HCT116 (cell line): ENCODE measurements at regions not wholly inside any gene's neighbourhood (a gene's known extent, or its start where the extent isn't known, plus 50 kb on each side); places are given as distances from the start of the nearest gene placed in this dataset.

Source experiments
- ATAC-seq: fragments of 200-7000 bp; cut with Tn5 transposase; 2 replicates; pipeline ENCODE4 v1.9.1; 2020; ENCODE audit warnings: mild to moderate bottlenecking, moderate library complexity
- BruUV-seq: library from RNA; stranded (reverse); fragments of 400-500 nt; replicated peaks from 2 replicates; lab custom pipeline; 2021; lab: Mats Ljungman, UMichigan
- CTCF ChIA-PET: fragments of 300-600 bp; sonication (Branson Sonifier 250); formaldehyde crosslinking; loops from one replicate; lab custom pipeline; 2021; ENCODE audit warnings: antibody characterized with exemption; lab: Charles Lee
- POLR2A ChIA-PET: fragments of 300-600, 350-600 bp; sonication (Branson Sonifier 250); formaldehyde crosslinking; loops from one replicate; lab custom pipeline; 2021; ENCODE audit warnings: antibody characterized with exemption; lab: Charles Lee
- RAD21 ChIA-PET, 2 experiments: fragments of 300-600 bp; sonication (Branson Sonifier 250); formaldehyde crosslinking; loops; one replicate each; lab custom pipeline; 2023; ENCODE audit warnings: low total read pairs in 2 of 2; ENCODE audit not compliant: uncharacterized antibody in 2 of 2, unreplicated experiment in 2 of 2, low non-redundant PET in 1 of 2; lab: Charles Lee
- DNase-seq: peaks from one replicate; pipeline ENCODE4 v3.0.0-alpha.2; 2010; ENCODE audit warnings: low read depth, low spot score
- H2AFZ ChIP-seq: fragments of 200-600 bp; shearing (Covaris generic), sonication (generic); 2 replicates; pipeline ENCODE4 v1.6.1; 2017; ENCODE audit warnings: low read depth, mixed run types, mixed read lengths, antibody characterized with exemption, low read length; ENCODE audit not compliant: poor library complexity, severe bottlenecking
- H3K27ac ChIP-seq: 2 replicates; pipeline ENCODE4 v1.5.1; 2012; ENCODE audit warnings: low read depth, low read length
- H3K27me3 ChIP-seq: fragments of 200-600 bp; sonication (generic); 2 replicates; pipeline ENCODE4 v1.6.1; 2016; ENCODE audit warnings: mixed run types, low read length, mixed read lengths; ENCODE audit not compliant: insufficient read depth
- H3K36me3 ChIP-seq, 2 experiments: fragments of 200-500 bp in 1 of 2; fragments of 200-600 bp in 1 of 2; sonication (Bioruptor generic) in 1 of 2; sonication (generic) in 1 of 2; 2 replicates each; pipeline versions ENCODE4 v1.5.1 to v1.6.1; 2014 to 2016; ENCODE audit warnings: low read length in 2 of 2, inconsistent platforms in 1 of 2, mixed read lengths in 1 of 2, mixed run types in 1 of 2; ENCODE audit not compliant: insufficient read depth in 2 of 2, control insufficient read depth in 1 of 2
- H3K4me1 ChIP-seq, 2 experiments: fragments of 200-600 bp in 1 of 2; sonication (generic) in 1 of 2; 2 replicates each; pipeline versions ENCODE4 v1.5.1 to v1.6.1; 2012 to 2017; ENCODE audit warnings: low read length in 2 of 2, inconsistent platforms in 1 of 2, mild to moderate bottlenecking in 1 of 2, mixed read lengths in 1 of 2, mixed run types in 1 of 2, moderate library complexity in 1 of 2; ENCODE audit not compliant: insufficient read depth in 2 of 2, control insufficient read depth in 1 of 2
- H3K4me2 ChIP-seq: fragments of 200-600 bp; sonication (generic); 2 replicates; pipeline ENCODE4 v1.6.1; 2017; ENCODE audit warnings: mixed run types, low read length, mixed read lengths
- H3K4me3 ChIP-seq, 2 experiments: fragments of 200-600 bp in 1 of 2; sonication (generic) in 1 of 2; replicated peaks in 1 of 2; 2 replicates each; pipeline ENCODE4 v1.5.1; 2011 to 2016; ENCODE audit warnings: low read length in 2 of 2, control low read depth in 1 of 2, low read depth in 1 of 2, mild to moderate bottlenecking in 1 of 2, mixed read lengths in 1 of 2, mixed run types in 1 of 2
- H3K79me2 ChIP-seq: fragments of 200-600 bp; sonication (generic); 2 replicates; pipeline ENCODE4 v1.6.1; 2017; ENCODE audit warnings: mild to moderate bottlenecking, mixed run types, low read length, moderate library complexity, mixed read lengths; ENCODE audit not compliant: insufficient read depth
- H3K9ac ChIP-seq: fragments of 200-600 bp; sonication (generic); 2 replicates; pipeline ENCODE4 v1.6.1; 2016; ENCODE audit warnings: low read length, mixed read lengths
- H3K9me2 ChIP-seq: fragments of 200-600 bp; sonication (generic), shearing (Covaris generic); 2 replicates; pipeline ENCODE4 v1.6.1; 2017; ENCODE audit warnings: mixed run types, mild to moderate bottlenecking, moderate library complexity; ENCODE audit not compliant: insufficient read depth
- H3K9me3 ChIP-seq, 2 experiments: fragments of 200-500 bp in 1 of 2; fragments of 200-600 bp in 1 of 2; sonication (Bioruptor generic) in 1 of 2; sonication (generic) in 1 of 2; 2 replicates each; pipeline ENCODE4 v1.6.1; 2014 to 2017; ENCODE audit warnings: low read length in 2 of 2, mixed read lengths in 2 of 2, inconsistent platforms in 1 of 2, low read depth in 1 of 2, mild to moderate bottlenecking in 1 of 2, mixed run types in 1 of 2, moderate library complexity in 1 of 2; ENCODE audit not compliant: control insufficient read depth in 1 of 2, insufficient read depth in 1 of 2
- H4K20me1 ChIP-seq: fragments of 200-600 bp; sonication (generic), shearing (Covaris generic); 2 replicates; pipeline ENCODE4 v1.6.1; 2017; ENCODE audit warnings: mixed run types, mild to moderate bottlenecking, moderate library complexity; ENCODE audit not compliant: insufficient read depth
- ATF3 ChIP-seq: IDR thresholded peaks from 2 replicates; pipeline ENCODE4 v1.6.1; 2012
- CEBPB ChIP-seq: IDR thresholded peaks from 2 replicates; pipeline ENCODE4 v1.6.1; 2012; ENCODE audit warnings: low read depth
- CTCF ChIP-seq, 3 experiments: fragments of 200-600 bp in 1 of 3; sonication (generic) in 1 of 3; IDR thresholded peaks in 2 of 3; conservative IDR thresholded peaks in 1 of 3; 2 replicates each; pipeline ENCODE4 v1.5.1; 2012 to 2017; ENCODE audit warnings: low read depth in 2 of 3, low read length in 2 of 3, antibody characterized with exemption in 1 of 3, borderline replicate concordance in 1 of 3, control low read depth in 1 of 3, mild to moderate bottlenecking in 1 of 3, mixed read lengths in 1 of 3, mixed run types in 1 of 3, moderate library complexity in 1 of 3; ENCODE audit not compliant: insufficient read depth in 1 of 3
- EGR1 ChIP-seq: IDR thresholded peaks from 2 replicates; pipeline ENCODE4 v1.6.1; 2012; ENCODE audit warnings: low read depth
- EZH2phosphoT487 ChIP-seq: fragments of 200-600 bp; IDR thresholded peaks from 2 replicates; pipeline ENCODE4 v1.6.1; 2018; ENCODE audit warnings: antibody characterized with exemption, borderline replicate concordance
- FOSL1 ChIP-seq: IDR thresholded peaks from 2 replicates; pipeline ENCODE4 v1.6.1; 2012; ENCODE audit warnings: low read depth
- JUND ChIP-seq: IDR thresholded peaks from 2 replicates; pipeline ENCODE4 v1.6.1; 2012
- MAX ChIP-seq: IDR thresholded peaks from 2 replicates; pipeline ENCODE4 v1.6.1; 2012
- POLR2A ChIP-seq: IDR thresholded peaks from 2 replicates; pipeline ENCODE4 v1.7.0; 2011; ENCODE audit warnings: borderline replicate concordance; ENCODE audit not compliant: insufficient read depth, insufficient read length; ENCODE audit errors: extremely low read depth
- RAD21 ChIP-seq: IDR thresholded peaks from 2 replicates; pipeline ENCODE4 v1.6.1; 2012; ENCODE audit warnings: low read depth, mild to moderate bottlenecking
- SRF ChIP-seq: IDR thresholded peaks from 2 replicates; pipeline ENCODE4 v1.6.1; 2012; ENCODE audit warnings: low read depth
- TCF7L2 ChIP-seq: IDR thresholded peaks from 2 replicates; pipeline ENCODE4 v1.7.0; 2011; ENCODE audit warnings: borderline replicate concordance, inconsistent platforms; ENCODE audit not compliant: insufficient read depth, insufficient read length; ENCODE audit errors: extremely low read depth
- ZBTB33 ChIP-seq: IDR thresholded peaks from 2 replicates; pipeline ENCODE4 v1.6.1; 2011; ENCODE audit warnings: mild to moderate bottlenecking, low read length, moderate library complexity; ENCODE audit not compliant: insufficient replicate concordance; ENCODE audit errors: extremely low read depth
- ZFX ChIP-seq: fragments of 450-650 bp; IDR thresholded peaks from 2 replicates; pipeline ENCODE4 v1.6.1; 2017
- intact Hi-C: fragments of 100-400 bp; cut with micrococcal nuclease; formaldehyde crosslinking; loops from 2 replicates; pipeline ENCODE4 v1.10.0; 2022

GRCh38 chr12:125919856-125920470, 854.7 kb downstream of the AACS start:
- ChIA-PET RAD21 (no interaction called here), CTCF (no interaction called here), POLR2A (no interaction called here)
- ATAC-seq (no peak), DNase-seq (no peak)
- Histone ChIP-seq H3K79me2 (no peaks in the 10 kb centered on the region), H3K4me1 (no peaks in the 10 kb centered on the region), H3K9me2 (no peaks in the 10 kb centered on the region), H3K36me3 (no peaks in the 10 kb centered on the region), H3K9me3 (peaks cover 3 to 15% of the 10 kb centered on the region in 2 experiments; a peak in 2 of 4 replicates), H2AFZ (no peak overlapping the region), H3K4me2 (no peak overlapping the region), H4K20me1 (no peaks in the 10 kb centered on the region)
- no TSS peak for BruUV-seq
- intact Hi-C loops: no loop called here
- TF ChIP-seq EGR1 (no peak), RAD21 (no peak), ZBTB33 (no peak), POLR2A (no peak), SRF (no peak), EZH2phosphoT487 (no peak), CEBPB (no peak), ATF3 (no peak)
- TF ChIP-seq, all 23 proteins: peak for 0
- no peak overlapping the region for H3K4me3 ChIP-seq
- no peak overlapping the region for H3K27ac ChIP-seq
- no peak overlapping the region for H3K9ac ChIP-seq
- H3K27me3 ChIP-seq: no peaks in the 10 kb centered on the region

- H3K4me2 ChIP-seq: no peak overlapping the region
- no peaks in the 10 kb centered on the region for H3K79me2 ChIP-seq
- no peaks in the 10 kb centered on the region for H3K27me3 ChIP-seq
- ATAC-seq: no peak
- no peaks in the 10 kb centered on the region for H3K36me3 ChIP-seq
- ChIA-PET POLR2A (no interaction called here), CTCF (no interaction called here), RAD21 (no interaction called here)
- H3K27ac ChIP-seq: no peak overlapping the region
- H3K9me3 ChIP-seq: peaks cover 0 to 11% of the 10 kb centered on the region in 2 experiments; a peak in 2 of 4 replicates
- no peaks in the 10 kb centered on the region for H3K9me2 ChIP-seq
- H3K4me1 ChIP-seq: no peaks in the 10 kb centered on the region
- no peak overlapping the region for H3K4me3 ChIP-seq
- TF ChIP-seq CTCF (IDR thresholded peaks at IDR 0.05 in 2 of 3, conservative IDR thresholded peaks at IDR 0.05 in 1 of 3; ENCODE audit: borderline replicate concordance in 1 of 3, insufficient read depth in 1 of 3, low read depth in 2 of 3, low read length in 2 of 3) (no peak), ATF3 (no peak), FOSL1 (no peak), JUND (no peak), MAX (no peak), TCF7L2 (no peak), ZFX (no peak)
- no TSS peak for BruUV-seq
- no peaks in the 10 kb centered on the region for H4K20me1 ChIP-seq
- no peak for DNase-seq
- no peak overlapping the region for H2AFZ ChIP-seq
- intact Hi-C loops: no loop called here
- no peak overlapping the region for H3K9ac ChIP-seq
Observed at GRCh38 chr12:125922330-125922729, 857.1 kb downstream of the AACS start.
